LoVo (cell line): ENCODE measurements at regions not wholly inside any gene's neighbourhood (a gene's known extent, or its start where the extent isn't known, plus 50 kb on each side); places are given as distances from the start of the nearest gene placed in this dataset.

ENCODE experiments used
- DNase-seq: peaks from one replicate; pipeline ENCODE4 v3.0.0-alpha.2; 2016; ENCODE audit warnings: low spot score

DNA sequence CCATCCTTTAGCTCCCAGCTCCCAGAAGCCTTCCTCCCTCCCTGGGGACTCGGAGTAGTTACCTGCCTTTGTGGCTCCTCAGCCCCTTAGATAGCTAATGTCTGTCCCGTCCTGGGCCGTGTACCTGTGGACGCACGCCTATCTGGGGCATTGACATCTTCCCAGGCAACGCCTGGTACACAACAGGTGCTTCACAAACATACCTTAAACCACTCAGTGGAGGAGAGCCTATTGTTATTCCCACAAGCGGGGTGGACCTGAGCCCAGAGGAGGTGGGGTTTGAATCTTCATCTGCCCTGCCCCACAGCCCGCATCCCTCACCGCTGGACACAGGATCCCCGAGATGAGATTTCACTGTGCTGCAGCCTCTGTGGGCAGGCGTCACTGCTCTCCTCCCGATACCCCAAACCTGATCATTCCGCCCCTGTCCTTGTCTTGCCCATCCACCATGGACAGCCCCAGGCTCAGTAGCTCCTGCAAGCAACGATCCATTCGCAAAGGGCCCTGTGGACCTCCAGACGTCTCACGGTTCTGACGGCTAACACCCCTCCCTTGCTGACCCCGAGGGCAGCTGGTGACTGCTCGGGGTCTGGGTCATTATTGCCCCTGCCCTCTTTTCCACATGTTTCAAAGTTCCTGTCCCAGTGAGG, 73.8 kb upstream of the SHISAL1 start:
- no peak for DNase-seq

DNA sequence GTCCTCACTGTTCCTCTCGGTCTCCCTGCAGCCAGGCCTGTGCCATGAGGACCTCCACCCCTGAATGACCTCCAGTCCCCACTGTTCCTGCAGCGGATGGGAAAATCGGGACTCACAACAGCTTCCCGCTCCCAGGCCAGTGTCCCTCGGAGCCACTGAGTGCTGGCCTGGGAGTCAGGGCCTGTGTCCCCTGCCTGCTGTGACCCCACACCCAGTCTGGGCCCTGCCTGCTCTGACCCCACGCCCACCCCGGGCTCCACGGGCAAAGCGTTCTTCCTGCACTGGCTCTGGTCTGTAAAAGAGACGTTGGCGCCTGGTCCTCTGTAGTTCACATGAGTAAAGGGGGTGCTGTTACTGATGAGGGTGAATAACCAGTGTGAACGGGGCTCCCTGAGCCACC, 73.0 kb upstream of the SHISAL1 start:
- DNase-seq, result no peak

DNA sequence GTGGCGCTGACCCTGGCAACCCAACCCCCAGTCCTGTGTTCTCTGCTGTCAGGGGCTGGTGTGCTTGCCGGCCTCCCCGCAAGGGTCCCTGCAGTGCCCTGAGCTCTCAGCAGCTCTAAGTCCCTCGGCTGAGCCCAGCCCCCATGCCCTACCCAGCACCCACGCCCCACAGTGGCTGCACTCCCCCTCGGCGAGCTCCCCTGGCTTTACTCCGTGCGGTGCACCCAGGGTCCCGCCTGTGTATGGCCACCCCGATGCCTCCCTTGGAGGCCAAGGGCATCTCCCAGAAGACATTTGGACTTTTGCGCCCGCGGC, 72.5 kb upstream of the SHISAL1 start:
- no peak for DNase-seq

DNA sequence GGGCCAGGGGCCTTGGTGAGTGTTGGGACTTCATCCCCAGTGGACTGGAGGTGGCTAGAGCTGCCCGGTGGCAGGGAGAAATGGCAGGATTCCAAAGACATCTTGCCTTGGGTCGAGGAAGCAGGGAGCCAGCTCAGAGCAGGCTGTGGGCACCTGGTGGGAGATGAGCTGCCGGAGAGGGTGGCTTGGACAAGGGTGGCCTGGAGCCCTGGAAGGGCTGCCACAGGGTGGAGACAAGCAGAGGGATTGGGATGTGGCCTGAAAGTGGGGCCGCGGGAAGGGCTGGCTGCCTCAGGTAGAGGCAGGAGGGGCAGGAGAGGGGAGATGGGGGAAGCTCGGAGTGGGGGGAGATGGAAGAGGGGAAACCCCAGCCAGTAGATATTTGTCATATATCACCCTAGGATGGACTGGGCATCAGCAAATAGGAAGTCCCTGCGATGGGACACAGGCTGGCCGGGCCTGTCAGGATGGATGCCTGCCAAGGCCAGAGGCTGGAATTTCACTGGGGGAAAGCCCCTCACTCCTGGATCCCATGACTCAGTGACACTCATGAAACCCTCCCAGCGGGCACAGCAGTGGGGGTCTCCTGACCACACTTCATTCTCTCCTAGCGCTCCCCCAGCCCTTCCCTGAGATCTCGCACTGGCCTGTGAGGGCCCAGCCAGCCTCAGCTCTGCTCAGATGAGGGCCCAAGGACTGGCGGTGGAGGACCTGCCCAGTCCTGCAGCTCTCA, 72.0 kb upstream of the SHISAL1 start:
- DNase-seq, result no peak

DNA sequence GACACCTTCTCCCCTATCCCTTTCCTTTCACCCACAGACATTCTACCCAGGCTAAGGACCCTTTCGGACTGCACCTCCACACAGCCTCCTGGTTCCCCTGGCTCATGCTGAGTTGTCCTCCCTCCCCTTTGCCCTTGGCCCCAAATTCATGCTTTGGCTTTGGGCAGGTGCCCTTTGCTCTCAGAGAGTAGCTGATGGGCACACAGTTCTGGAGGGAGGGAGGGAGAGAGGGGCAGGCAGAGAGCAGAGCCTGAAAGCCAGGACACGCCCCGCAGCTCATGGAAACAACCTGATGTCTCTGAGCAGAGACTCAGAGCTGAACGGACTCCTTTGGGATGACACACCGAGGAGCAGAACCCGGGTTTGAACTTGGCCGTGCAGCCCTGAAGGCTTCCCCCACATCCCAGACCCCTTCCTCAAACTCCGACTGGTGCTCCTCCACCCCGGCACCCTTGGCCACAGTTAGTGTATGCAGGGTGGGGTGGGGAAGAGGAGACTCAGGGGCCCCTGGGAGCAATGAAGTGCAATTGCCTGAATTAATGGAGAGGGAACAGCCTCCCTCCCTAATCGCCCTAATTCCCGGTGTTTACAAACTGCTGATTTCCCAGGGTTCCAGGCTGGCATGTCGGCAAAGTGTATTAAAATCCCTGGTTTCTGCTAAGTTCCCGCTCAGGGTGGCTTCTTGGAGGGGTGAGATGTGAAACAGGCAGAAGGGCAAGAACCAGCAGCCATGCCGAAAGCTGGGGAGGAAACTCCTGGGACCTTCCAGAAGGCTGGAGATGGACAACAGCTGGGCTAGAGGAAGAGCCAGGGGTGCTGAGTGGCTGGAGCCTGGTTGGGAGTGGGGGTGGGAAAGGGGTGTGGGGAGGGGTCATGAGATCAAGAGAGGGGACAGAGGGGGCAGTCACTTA, 71.2 kb upstream of the SHISAL1 start:
- no peak for DNase-seq

DNA sequence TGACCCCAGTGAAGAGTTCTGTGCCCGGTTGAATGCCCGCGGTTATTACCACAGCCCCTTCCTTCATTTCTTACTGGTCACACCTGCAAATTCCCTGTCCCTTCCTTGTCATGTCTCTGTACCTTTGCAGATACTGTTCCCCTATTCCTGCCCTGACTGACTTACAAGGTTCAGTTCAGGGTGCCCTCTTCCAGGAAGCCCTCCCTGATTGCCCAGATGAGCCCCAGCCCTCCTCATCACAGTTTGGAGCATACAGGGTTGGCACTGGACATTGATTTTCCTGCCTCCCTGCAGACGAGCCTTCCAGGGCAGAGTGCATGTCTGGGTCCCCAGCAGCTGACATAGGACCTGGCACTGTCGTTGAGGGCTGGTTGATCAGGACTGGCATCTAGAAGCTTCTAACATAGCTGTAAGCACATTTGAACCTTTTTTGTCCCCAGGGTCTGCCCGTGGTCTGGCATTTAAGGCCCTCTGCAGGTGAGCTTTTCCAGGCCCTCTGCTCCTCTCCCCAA, 70.4 kb upstream of the SHISAL1 start:
- no peak for DNase-seq

DNA sequence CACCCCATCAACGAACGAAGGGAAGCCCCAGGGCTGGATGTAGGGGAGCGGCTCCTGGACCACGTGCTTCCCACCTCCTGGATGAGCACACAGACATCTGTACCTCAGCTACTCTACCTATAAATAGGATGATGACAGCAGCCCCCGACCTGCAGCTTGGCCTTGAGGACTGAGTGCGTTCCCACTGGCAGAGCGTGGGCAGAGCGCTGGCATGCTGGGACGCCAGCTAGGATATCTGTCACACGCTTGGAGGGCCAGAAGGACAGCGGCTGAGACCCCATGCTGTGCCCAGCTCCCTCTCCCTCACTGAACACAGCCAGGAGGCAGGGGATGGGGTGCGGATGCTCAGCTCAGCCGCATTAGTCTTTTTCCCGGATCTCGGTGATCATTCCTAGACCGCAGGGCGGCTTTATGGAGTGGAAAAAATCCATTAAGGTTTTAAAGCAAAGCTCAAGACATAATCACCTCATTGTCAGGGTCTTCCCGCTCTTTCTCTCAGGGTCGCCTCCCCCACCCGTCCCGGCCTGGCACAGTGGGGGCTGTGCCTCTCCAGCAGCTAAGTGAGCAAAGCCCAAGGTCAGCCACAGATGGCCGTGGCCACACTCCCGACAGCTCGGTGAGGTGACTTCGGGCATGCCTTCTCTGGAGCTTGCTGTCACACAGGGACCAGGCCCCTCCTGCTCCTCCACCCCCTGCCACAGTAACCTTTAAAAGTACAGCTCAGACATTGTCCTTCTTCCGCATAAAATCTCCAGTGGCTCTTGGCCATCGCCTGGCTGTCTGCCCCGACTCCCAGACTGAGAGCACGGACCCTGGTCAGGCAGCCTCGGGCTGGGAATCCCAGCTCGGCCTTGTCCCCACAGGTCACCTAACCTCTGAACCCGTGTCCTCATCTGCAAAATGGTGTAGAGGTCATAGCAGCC, 69.6 kb upstream of the SHISAL1 start:
- no peak for DNase-seq

DNA sequence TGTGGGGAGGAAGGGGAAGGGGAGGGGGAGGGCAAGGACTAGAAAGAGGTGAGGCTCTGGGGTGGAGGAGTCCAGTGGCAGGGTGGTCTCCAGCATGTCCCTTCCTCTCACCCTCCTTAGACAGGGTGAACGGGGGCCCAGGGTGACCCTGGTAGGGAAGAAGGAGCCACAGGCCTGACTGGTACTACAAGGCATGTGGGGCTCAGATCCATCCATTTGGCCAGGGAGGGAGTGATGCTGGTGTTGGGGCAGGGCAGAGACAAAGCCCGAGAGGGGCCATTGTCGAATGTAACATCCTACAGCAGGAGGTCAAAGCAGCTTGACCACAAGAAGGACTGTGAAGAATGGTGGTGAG, 69.0 kb upstream of the SHISAL1 start:
- DNase-seq, result no peak

DNA sequence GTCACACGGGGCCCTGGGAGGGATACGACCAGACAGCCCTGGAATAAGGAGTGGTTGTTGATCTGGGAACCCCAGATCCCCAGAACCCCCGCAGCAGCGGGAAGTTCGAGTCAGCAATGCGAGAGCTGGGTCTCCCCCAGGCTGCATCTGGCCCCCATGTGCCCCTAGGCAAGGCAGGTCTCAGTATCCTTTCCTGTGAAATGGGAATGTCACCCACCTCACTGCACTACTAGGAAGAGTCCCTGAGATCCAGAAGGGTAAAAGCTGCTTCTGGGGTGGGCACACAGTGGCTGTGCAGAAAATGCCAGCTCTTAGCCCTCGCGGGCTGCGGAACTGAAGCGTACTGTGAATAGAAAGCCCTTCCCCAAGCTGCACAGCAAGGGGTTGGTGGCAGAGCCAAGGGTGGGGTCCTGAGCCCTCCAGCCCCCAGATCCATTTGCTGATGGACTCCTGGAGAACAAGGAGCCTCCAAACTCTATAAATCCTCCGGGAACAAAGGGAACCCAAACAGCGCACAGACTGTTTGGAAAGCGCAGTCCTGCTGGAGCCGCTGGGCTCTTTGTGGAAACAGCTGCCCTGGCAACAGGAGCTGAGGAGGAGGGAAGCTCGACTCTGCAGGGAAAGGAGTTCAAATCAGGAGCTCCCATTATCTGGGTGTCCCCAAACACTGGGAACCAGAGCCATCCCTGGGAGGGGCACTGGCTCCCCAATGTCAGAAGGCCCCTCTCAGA, 68.2 kb upstream of the SHISAL1 start:
- DNase-seq, result no peak

DNA sequence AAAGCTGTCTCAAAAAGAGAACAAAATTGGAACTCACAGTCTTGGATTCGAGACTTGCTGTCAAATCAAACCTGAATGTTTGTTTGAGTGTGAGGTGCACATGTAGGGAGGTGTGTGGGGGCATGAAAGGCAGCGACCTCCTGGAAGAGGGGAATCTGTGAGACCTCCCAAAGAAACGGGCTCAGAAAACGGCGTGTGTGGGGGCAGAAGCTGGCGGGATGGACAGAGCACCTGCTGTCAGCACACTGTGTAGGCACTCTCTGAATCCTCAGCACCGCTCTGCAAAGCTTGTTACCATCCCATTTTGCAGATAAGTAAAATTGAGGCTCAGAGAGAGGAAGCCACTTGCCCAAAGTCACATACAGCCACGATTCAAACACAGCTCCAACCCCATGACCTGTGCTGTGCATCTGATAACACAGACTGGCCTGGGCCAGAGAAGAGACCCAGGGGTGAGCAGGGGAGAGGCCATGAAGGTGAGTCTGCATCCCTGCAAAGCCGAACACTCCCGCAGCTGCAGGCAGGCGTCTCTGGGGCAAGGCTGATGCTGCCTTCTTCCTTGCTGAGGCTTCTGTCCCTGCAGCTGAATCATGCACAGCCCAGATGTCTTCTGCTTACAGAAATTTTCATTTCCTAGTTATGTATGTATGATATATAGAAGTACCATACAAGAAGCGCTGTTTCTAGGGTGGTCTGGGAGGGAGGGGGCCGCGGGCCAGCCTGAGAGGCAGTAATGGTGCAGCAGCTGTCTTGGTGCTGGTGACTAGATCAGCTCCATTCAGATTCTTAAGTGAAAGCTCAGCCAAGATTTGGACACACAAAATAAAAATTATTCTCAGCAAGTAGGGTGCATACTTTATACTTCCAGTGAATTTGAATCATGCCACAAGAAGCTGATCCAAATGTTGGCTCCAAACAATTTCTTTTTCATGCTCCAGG, 67.3 kb upstream of the SHISAL1 start:
- DNase-seq, result no peak

DNA sequence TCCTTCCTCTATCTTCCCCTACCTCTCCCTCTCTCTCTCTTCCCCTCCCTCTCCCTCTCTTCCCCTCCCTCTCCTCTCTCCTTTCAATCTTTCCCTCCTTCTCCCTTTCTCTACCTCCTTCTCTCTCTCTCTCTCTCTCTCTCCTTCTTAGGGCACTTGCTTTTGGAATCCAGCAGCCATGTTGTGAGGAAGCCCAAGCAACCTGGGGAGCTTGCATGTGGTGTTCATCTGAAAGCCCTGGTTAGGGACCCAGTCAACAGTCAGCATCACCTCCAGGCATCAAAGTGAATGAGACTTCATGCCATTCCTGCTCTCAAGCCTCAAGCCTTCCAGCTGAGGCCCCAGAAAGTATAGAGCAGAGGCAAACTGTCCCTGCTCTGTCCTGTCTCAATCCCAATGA, 65.6 kb upstream of the SHISAL1 start:
- no peak for DNase-seq

DNA sequence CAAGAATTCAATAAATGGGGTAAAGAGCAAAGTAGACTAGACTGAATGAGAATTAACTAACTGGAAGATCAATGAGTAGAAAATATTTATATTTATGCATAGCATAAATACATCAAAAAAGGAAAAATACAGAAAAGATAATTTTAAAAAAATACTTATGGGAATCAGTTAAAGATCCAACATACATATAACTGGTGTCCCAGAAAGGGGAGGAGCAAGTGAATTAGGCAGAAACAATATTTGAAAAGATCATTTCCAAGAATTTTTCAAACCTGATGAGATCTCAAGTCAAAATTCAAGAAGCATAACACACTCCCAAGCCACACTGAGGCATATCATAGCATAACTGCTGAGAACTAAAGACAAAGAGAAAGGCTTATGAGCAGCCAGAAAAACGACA, 62.7 kb upstream of the SHISAL1 start:
- DNase-seq, result no peak

DNA sequence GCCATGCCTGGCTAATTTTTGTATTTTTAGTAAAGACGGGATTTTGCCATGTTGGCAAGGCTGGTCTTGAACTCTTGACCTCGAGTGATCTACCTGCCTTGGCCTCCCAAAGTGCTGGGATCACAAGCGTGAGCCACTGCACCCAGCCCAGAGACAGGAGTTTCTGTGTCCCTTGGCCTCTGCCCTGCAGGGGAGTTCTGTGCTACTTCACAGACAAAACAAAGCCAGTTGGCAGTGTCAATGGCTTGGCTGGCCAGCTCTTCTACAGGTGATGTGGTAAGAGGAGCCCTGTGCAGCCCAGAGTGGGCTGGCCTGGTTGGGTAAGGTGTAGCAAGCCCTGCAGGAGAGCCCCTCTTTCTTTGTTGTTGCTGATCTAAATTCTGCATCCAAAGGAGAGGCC, 60.5 kb upstream of the SHISAL1 start:
- no peak for DNase-seq

DNA sequence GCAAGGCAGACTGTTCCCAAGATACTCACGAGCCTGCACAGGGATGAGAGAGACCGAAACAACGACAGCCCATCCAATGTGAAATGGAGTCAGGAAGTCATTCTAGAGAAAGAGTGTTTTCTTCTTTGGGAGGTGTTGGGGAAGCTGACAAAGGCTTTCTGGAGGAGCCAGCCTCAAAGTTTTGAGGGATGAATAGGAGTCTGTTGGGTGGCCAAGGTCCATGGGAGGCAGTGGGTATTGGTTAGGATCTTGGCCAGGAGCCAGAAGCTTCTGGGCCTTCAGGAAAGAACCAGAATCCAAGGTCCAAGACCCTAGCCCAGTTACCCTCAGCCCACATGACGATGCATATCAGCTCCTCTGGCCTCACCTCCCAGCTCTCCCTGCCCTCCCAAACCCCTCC, 59.9 kb upstream of the SHISAL1 start:
- DNase-seq, result no peak

DNA sequence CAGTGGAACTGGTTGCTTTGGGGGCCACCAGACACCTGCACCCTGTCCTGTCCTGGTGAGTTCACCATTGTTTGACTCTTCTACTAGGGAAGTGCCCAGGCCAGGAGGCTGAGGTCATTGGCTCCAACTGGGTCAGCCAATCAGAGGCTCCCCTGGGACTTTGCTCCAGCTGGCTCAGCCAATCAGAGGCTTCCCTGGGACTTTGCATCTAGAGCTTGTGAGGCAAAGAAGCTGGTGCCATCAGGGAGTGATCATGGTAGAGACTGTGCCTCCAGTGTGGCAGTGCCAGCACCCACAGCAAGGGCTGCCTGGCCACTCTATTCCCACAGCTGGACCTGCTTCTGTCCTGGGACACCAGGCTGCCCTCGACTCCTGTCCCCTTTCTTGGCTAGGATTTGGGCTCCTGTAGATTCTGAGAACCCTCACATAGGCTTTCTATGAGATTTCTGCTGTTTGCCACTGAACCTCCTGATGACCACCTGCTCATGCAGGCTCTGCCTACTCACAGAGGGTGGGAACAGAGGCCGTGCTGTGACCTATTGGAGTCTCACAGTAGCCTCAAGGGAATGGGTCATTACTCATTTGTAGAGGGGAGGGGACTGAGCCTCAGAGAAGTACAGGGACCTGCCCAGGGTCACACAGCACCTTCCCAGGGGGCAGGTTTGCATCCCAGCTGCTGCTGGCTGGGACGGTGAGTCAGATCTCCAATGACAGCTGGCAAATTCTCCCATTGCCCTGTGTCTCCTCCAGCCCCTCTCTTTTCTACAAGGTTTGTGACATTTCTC, 59.2 kb upstream of the SHISAL1 start:
- no peak for DNase-seq

DNA sequence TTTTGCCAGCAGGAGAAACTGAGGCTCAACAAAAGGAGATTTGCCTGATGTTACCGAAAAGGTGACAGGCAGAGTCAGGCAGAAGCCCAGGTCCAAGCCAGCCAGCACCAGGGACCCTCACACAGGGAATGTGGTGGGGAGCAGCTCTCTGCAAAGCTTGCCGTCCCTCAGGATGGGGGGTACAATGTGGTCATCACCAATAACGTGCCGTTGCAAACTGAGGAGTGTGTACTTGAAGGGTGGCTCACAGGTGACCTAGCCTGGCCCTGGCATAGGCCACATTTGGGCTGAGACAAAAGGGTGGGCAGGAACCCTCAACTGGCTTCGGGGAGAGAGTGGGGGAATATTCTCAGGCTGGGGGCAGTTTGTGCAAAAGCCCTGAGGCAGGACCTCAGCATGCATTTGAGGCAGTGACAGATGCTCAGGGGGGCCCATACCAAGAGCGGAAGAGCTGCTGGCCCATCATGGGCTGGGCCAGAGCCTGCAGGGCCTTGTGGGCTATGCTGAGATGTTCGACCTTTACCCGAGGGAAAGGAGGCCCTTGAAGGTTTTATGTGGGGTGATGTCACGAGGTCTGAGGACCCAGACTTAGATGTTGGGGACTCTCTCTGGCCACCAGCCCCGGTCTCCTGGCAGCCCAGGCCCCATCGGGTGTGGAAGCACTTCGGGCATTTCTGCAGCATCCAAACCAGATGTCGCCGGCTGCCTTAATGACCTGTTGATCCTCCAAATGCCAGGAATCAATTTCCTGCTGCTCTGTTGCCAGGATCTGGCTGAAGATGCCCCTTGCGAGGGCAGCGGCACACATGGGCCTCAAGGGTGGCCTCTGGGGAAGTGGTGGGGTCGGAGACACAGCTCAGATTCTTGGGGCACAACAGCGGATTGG, 57.4 kb upstream of the SHISAL1 start:
- no peak for DNase-seq

DNA sequence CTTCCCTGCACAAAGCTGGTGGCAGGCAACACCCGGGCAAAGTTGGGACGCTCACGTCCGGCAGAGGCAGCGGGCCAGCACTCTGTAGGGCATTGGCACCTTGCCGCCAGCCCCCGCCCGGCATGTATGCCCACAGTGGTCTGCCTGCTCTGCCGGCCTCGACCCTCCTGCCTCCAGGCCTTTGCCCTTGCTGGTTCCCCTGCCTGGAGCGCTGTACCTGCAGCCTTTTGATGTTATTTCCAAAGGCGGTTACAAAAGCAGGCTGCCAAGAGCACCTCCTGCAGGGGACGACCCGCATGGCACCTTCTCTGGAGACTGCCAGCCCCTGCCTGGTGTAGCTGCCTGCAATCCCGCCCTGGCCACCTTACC, 56.5 kb upstream of the SHISAL1 start:
- no peak for DNase-seq

DNA sequence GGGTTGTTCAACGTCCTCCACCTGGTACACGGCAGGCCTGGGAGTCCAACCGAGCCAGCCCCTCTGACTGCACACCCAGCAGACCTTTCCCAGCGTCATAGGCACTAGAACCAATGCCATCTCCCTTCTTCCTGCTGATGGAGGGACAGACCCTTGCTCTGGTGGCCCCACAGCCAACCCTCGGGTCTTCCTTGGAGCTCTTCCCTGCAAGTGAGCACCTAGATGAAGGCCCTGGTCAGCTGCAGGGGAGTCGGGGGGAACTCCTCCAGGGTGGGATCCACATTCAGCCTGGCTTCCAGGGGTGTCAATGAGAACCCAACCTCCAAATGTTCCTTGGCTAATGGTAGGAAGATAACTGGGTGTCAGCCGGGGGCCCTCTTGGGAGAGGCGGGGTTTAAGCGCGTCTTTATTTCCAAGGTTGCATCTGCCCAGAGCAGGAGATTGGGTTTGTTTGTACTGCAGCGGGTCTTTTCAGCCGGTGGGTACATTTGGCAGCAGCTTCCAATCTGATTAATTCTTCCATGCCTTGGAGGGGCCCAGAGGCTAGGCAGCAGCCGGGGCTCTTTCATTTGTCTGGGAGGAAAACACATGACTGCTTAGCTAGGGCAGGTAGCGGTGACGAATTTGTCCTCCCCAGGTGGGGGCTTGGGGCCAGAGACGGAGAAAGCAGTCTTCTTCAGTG, 56.0 kb upstream of the SHISAL1 start:
- no peak for DNase-seq
